Left ventricle myocardium inferior (tissue), 1 donor: ENCODE measurements at regions not wholly inside any gene's neighbourhood (a gene's known extent, or its start where the extent isn't known, plus 50 kb on each side); places are given as distances from the start of the nearest gene placed in this dataset.
"Not testable (repeated sequence)": the region's sequence is repeated elsewhere in the genome, so short reads cannot be mapped to it uniquely, and the experiment has no call there.

Experiments used
- DNase-seq: peaks from one replicate; pipeline ENCODE4 v3.0.0-alpha.2; 2020
- H3K27ac ChIP-seq: fragments of 200-600 bp; replicated peaks from 2 replicates; pipeline ENCODE4 v1.8.0; 2021
- H3K27me3 ChIP-seq: fragments of 200-600 bp; 2 replicates; pipeline ENCODE4 v1.8.0; 2021; ENCODE audit warnings: low read depth
- H3K36me3 ChIP-seq: fragments of 200-600 bp; 2 replicates; pipeline ENCODE4 v1.8.0; 2021
- H3K4me1 ChIP-seq: fragments of 200-600 bp; 2 replicates; pipeline ENCODE4 v1.8.0; 2021
- H3K4me3 ChIP-seq: fragments of 200-600 bp; 2 replicates; pipeline ENCODE4 v1.8.0; 2021; ENCODE audit warnings: mild to moderate bottlenecking, moderate library complexity
- H3K9me3 ChIP-seq: fragments of 200-600 bp; replicated peaks from 2 replicates; pipeline ENCODE4 v1.8.0; 2021
- intact Hi-C: fragments of 100-400 bp; cut with micrococcal nuclease; formaldehyde crosslinking; loops from one replicate; pipeline ENCODE4 v1.11.0; 2022
- TF ChIP-seq, protein P1 (sequence below): fragments of 200-600 bp; IDR thresholded peaks from 2 replicates; pipeline ENCODE4 v1.8.0; 2021; ENCODE audit warnings: antibody characterized with exemption, mild to moderate bottlenecking, borderline replicate concordance
- donor health status: DM: no; HTN: yes; CAD: no; lungs with severe emphysema.

DNA sequence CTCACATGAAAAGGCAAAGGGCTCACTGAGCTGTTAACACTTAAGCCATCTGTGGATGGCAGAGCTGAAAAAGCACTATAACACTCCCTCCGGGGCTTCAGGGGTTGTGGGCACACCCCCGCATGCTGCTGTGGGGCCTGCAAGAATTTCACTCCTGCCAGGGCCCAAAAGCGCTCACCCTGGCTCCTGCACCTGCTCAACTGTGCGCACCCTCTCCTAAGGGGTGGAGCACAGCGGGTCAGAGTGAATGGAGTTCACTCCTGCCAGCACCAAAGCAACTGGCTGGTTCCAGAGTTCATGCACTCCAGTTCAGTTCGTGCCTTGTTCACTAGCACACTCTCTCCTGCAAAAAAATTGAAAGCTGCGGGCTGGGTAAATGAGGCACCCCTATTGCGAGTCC, 814.2 kb upstream of the SLC39A10 start:
- Histone ChIP-seq H3K4me3 (no peak overlapping the region), H3K27ac (no peak overlapping the region), H3K36me3 (no peaks in the 10 kb centered on the region), H3K27me3 (no peaks in the 10 kb centered on the region), H3K9me3 (peaks cover 18% of the 10 kb centered on the region), H3K4me1 (no peaks in the 10 kb centered on the region)
- intact Hi-C loops: no loop called here
- DNase-seq: no peak
- TF ChIP-seq, protein P1, sequence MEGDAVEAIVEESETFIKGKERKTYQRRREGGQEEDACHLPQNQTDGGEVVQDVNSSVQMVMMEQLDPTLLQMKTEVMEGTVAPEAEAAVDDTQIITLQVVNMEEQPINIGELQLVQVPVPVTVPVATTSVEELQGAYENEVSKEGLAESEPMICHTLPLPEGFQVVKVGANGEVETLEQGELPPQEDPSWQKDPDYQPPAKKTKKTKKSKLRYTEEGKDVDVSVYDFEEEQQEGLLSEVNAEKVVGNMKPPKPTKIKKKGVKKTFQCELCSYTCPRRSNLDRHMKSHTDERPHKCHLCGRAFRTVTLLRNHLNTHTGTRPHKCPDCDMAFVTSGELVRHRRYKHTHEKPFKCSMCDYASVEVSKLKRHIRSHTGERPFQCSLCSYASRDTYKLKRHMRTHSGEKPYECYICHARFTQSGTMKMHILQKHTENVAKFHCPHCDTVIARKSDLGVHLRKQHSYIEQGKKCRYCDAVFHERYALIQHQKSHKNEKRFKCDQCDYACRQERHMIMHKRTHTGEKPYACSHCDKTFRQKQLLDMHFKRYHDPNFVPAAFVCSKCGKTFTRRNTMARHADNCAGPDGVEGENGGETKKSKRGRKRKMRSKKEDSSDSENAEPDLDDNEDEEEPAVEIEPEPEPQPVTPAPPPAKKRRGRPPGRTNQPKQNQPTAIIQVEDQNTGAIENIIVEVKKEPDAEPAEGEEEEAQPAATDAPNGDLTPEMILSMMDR: no peak

DNA sequence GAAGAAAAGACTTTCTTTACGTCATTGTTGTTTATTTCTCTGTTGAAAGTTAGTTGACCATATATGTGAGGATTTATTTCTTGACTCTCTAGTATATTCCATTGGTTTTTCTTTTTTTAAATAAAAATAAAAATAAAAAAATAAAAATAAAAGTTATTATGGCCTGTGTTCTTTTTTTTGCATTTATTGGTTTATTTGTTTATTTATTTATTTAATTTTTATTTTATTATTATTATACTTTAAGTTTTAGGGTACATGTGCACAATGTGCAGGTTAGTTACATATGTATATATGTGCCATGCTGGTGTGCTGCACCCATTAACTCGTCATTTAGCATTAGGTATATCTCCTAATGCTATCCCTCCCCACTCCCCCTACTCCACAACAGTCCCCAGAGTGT, 822.7 kb upstream of the SLC39A10 start:
- H3K4me1 ChIP-seq, H3K4me3 ChIP-seq, H3K27ac ChIP-seq, H3K9me3 ChIP-seq, H3K27me3 ChIP-seq, H3K36me3 ChIP-seq, intact Hi-C loops, DNase-seq: not testable (repeated sequence)

- no peak overlapping the region for H3K4me3 ChIP-seq
- TF ChIP-seq, protein P1: no peak
- H3K4me1 ChIP-seq: no peaks in the 10 kb centered on the region
- H3K36me3 ChIP-seq: no peaks in the 10 kb centered on the region
- H3K9me3 ChIP-seq: no peaks in the 10 kb centered on the region
- intact Hi-C loops: no loop called here
- no peak overlapping the region for H3K27ac ChIP-seq
- no peak for DNase-seq
- H3K27me3 ChIP-seq: no peaks in the 10 kb centered on the region
Measured at GRCh38 chr2:194826241-194826640, 830.8 kb upstream of the SLC39A10 start.

- Histone ChIP-seq H3K4me3 (no peak overlapping the region), H3K4me1 (no peaks in the 10 kb centered on the region), H3K36me3 (no peaks in the 10 kb centered on the region), H3K27ac (no peak overlapping the region), H3K9me3 (no peaks in the 10 kb centered on the region), H3K27me3 (no peaks in the 10 kb centered on the region)
- intact Hi-C loops: no loop called here
- TF ChIP-seq, protein P1: no peak
- DNase-seq: no peak
Measured at GRCh38 chr2:194824450-194824849, 832.6 kb upstream of the SLC39A10 start.

DNA sequence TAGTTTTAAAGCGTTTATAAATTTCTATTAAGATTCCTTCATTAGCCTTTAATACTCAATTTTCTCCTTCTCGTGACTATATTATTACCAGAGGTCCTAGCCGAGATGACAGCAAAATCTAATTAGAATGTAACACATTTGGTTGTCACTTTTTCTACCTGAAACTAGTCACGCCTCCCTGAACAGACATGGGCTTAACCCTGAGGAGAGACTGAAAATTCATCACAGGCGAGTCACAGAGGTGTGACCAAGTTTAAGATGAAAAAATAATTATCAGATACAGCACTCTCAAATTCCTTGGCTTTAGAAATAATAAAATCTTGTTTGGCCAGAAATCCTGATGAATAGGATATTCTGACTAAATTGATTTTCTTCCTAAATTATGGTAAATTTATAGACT, 834.4 kb upstream of the SLC39A10 start:
- DNase-seq: no peak
- Histone ChIP-seq H3K4me3 (no peak overlapping the region), H3K27me3 (no peaks in the 10 kb centered on the region), H3K36me3 (no peaks in the 10 kb centered on the region), H3K4me1 (no peaks in the 10 kb centered on the region), H3K9me3 (no peaks in the 10 kb centered on the region), H3K27ac (no peak overlapping the region)
- intact Hi-C loops: no loop called here
- TF ChIP-seq, protein P1: no peak

DNA sequence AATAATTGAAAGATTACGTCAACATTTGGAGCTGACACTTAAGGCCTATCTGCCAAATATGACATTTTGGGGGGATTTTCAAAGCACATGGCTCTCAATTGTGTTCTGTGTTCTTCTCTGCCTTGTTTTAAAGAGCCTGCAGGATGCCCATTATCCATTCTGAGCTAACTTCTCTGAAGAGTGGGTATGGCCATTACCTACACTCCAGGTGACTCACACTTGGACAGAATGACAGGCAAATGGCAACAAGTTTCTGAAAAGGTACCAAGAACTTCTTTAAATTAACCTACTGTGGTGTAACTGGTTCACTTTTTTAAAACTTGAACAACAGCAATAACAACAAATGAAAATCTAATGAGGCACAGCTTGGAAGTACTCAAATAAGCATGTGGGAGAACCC, 834.9 kb upstream of the SLC39A10 start:
- Histone ChIP-seq H3K4me1 (no peaks in the 10 kb centered on the region), H3K36me3 (no peaks in the 10 kb centered on the region), H3K4me3 (no peak overlapping the region), H3K9me3 (no peaks in the 10 kb centered on the region), H3K27ac (no peak overlapping the region), H3K27me3 (no peaks in the 10 kb centered on the region)
- intact Hi-C loops: no loop called here
- no peak for DNase-seq
- TF ChIP-seq, protein P1: no peak
